Neural cell (in vitro differentiated cells): ENCODE measurements at regions not wholly inside any gene's neighbourhood (a gene's known extent, or its start where the extent isn't known, plus 50 kb on each side); places are given as distances from the start of the nearest gene placed in this dataset.

Experiments
- H2AFZ ChIP-seq: fragments of 200-600, 300-800 bp; sonication (generic), shearing (Covaris generic); 2 replicates; pipeline ENCODE4 v1.6.0; 2014; ENCODE audit warnings: low read depth, mild to moderate bottlenecking, antibody characterized with exemption, low read length, moderate library complexity
- H3F3A ChIP-seq: fragments of 200-600 bp; shearing (Covaris generic); 2 replicates; pipeline ENCODE4 v1.6.1; 2016; ENCODE audit warnings: mild to moderate bottlenecking, moderate library complexity, mixed read lengths, antibody characterized with exemption, low read length; ENCODE audit not compliant: insufficient read depth, poor library complexity, severe bottlenecking
- H3K27ac ChIP-seq: fragments of 200-600, 300-800 bp; sonication (generic), shearing (Covaris generic); 2 replicates; pipeline ENCODE4 v1.5.1; 2014; ENCODE audit warnings: mild to moderate bottlenecking, low read length, moderate library complexity
- H3K27me3 ChIP-seq: fragments of 300-800, 200-600 bp; sonication (generic), shearing (Covaris generic); 2 replicates; pipeline ENCODE4 v1.6.0; 2014; ENCODE audit warnings: mild to moderate bottlenecking, low read depth, low read length, moderate library complexity; ENCODE audit not compliant: insufficient read depth
- H3K36me3 ChIP-seq: fragments of 300-800, 200-600 bp; sonication (generic), shearing (Covaris generic); 2 replicates; pipeline ENCODE4 v1.5.1; 2014; ENCODE audit warnings: mild to moderate bottlenecking, antibody characterized with exemption, low read length, moderate library complexity; ENCODE audit not compliant: insufficient read depth
- H3K4me2 ChIP-seq: fragments of 300-800, 200-600 bp; sonication (generic), shearing (Covaris generic); 2 replicates; pipeline ENCODE4 v1.6.0; 2014; ENCODE audit warnings: mild to moderate bottlenecking, low read length
- H3K4me3 ChIP-seq: fragments of 300-800, 200-600 bp; sonication (generic), shearing (Covaris generic); 2 replicates; pipeline ENCODE4 v1.5.1; 2014; ENCODE audit warnings: mild to moderate bottlenecking, low read length, moderate library complexity
- H3K79me2 ChIP-seq: fragments of 200-600 bp; shearing (Covaris generic); replicated peaks from 2 replicates; pipeline ENCODE4 v1.6.0; 2014; ENCODE audit warnings: mild to moderate bottlenecking, low read length, moderate library complexity; ENCODE audit not compliant: insufficient read depth
- H3K9ac ChIP-seq: fragments of 300-800, 200-600 bp; sonication (generic), shearing (Covaris generic); 2 replicates; pipeline ENCODE4 v1.6.1; 2016; ENCODE audit warnings: mild to moderate bottlenecking, low read length, mixed read lengths
- H3K9me2 ChIP-seq: fragments of 200-600 bp; shearing (Covaris generic); 2 replicates; pipeline ENCODE4 v1.6.1; 2016; ENCODE audit warnings: mild to moderate bottlenecking, low read length, mixed read lengths; ENCODE audit not compliant: insufficient read depth
- H3K9me3 ChIP-seq: fragments of 200-600, 300-800 bp; sonication (generic), shearing (Covaris generic); 2 replicates; pipeline ENCODE4 v1.6.1; 2016; ENCODE audit warnings: mild to moderate bottlenecking, mixed run types, low read length, moderate library complexity, mixed read lengths
- H4K20me1 ChIP-seq: fragments of 200-600 bp; shearing (Covaris generic); 2 replicates; pipeline ENCODE4 v1.6.1; 2016; ENCODE audit warnings: mild to moderate bottlenecking, mixed run types; ENCODE audit not compliant: insufficient read depth
- CTCF ChIP-seq: fragments of 450-650 bp; IDR thresholded peaks from 2 replicates; pipeline ENCODE4 v1.5.1; 2014; ENCODE audit warnings: antibody characterized with exemption, mild to moderate bottlenecking, moderate library complexity; ENCODE audit not compliant: poor library complexity, severe bottlenecking
- EP300 ChIP-seq: fragments of 450-650 bp; conservative IDR thresholded peaks from 2 replicates; pipeline ENCODE4 v1.6.1; 2014; ENCODE audit warnings: antibody characterized with exemption, mild to moderate bottlenecking, moderate library complexity; ENCODE audit not compliant: poor library complexity, severe bottlenecking
- EZH2 ChIP-seq: fragments of 200-600, 300-800 bp; shearing (Covaris generic), sonication (generic); IDR thresholded peaks from 2 replicates; pipeline ENCODE4 v1.6.1; 2014; ENCODE audit warnings: antibody characterized with exemption, low read length, borderline replicate concordance, mild to moderate bottlenecking; ENCODE audit not compliant: insufficient read depth, poor library complexity, severe bottlenecking
- MXI1 ChIP-seq: fragments of 450-650 bp; conservative IDR thresholded peaks from 2 replicates; pipeline ENCODE4 v1.6.1; 2014; ENCODE audit warnings: antibody characterized with exemption, mild to moderate bottlenecking; ENCODE audit not compliant: poor library complexity, severe bottlenecking
- POLR2AphosphoS5 ChIP-seq: IDR thresholded peaks from 2 replicates; pipeline ENCODE4 v1.6.1; 2012
- RAD21 ChIP-seq: fragments of 450-650 bp; conservative IDR thresholded peaks from 2 replicates; pipeline ENCODE4 v1.6.1; 2014; ENCODE audit warnings: antibody characterized with exemption, mild to moderate bottlenecking, moderate library complexity
- REST ChIP-seq: IDR thresholded peaks from 2 replicates; pipeline ENCODE4 v1.6.1; 2012; ENCODE audit warnings: borderline replicate concordance
- SMC3 ChIP-seq: fragments of 450-650 bp; conservative IDR thresholded peaks from 2 replicates; pipeline ENCODE4 v1.6.1; 2014; ENCODE audit warnings: antibody characterized with exemption, mild to moderate bottlenecking, moderate library complexity; ENCODE audit not compliant: poor library complexity
- TAF1 ChIP-seq: IDR thresholded peaks from 2 replicates; pipeline ENCODE4 v1.6.1; 2012; ENCODE audit warnings: low read depth

- TF ChIP-seq TAF1, result no peak
- TF ChIP-seq EP300, result no peak
- TF ChIP-seq SMC3, result no peak
- no peak for TF ChIP-seq RAD21
- TF ChIP-seq CTCF, result no peak
- TF ChIP-seq POLR2AphosphoS5, result no peak
- TF ChIP-seq REST, result no peak
- TF ChIP-seq EZH2, result no peak
- TF ChIP-seq MXI1, result no peak
- H3K79me2 ChIP-seq, result no peaks in the 10 kb centered on the region
Observed at GRCh38 chr15:31587583-31587982, 260.9 kb downstream of the KLF13 start.

GRCh38 chr15:31590609-31591008 lies 264.0 kb downstream of the KLF13 start:
- Histone ChIP-seq H2AFZ (no peak overlapping the region), H3K27me3 (no peaks in the 10 kb centered on the region), H3F3A (no peaks in the 10 kb centered on the region), H3K9me2 (no peaks in the 10 kb centered on the region), H3K4me2 (no peak overlapping the region), H3K27ac (no peak overlapping the region), H3K9ac (no peak overlapping the region), H3K9me3 (no peaks in the 10 kb centered on the region), H3K36me3 (no peaks in the 10 kb centered on the region), H4K20me1 (no peaks in the 10 kb centered on the region), H3K4me3 (no peak overlapping the region), H3K79me2 (no peaks in the 10 kb centered on the region)
- no peak for TF ChIP-seq EZH2
- no peak for TF ChIP-seq EP300
- no peak for TF ChIP-seq POLR2AphosphoS5
- TF ChIP-seq TAF1, result no peak
- TF ChIP-seq SMC3, result no peak
- TF ChIP-seq REST, result no peak
- TF ChIP-seq RAD21, result no peak
- TF ChIP-seq MXI1, result no peak
- TF ChIP-seq CTCF, result no peak

More at GRCh38 chr15:31587583-31587982, 260.9 kb downstream of the KLF13 start:
- Histone ChIP-seq H3F3A (no peaks in the 10 kb centered on the region), H3K27me3 (no peaks in the 10 kb centered on the region), H3K9ac (no peak overlapping the region), H3K4me3 (no peak overlapping the region), H4K20me1 (no peaks in the 10 kb centered on the region), H3K9me3 (no peaks in the 10 kb centered on the region), H3K4me2 (no peak overlapping the region), H2AFZ (no peak overlapping the region), H3K36me3 (no peaks in the 10 kb centered on the region), H3K9me2 (no peaks in the 10 kb centered on the region), H3K27ac (no peak overlapping the region)
